ENCODE measurements at regions not wholly inside any gene's neighbourhood (a gene's known extent, or its start where the extent isn't known, plus 50 kb on each side); places are given as distances from the start of the nearest gene placed in this dataset.

GRCh38 chr10:21014141-21014540 lies 117.0 kb upstream of the NEBL start:
- no peak overlapping the region for H3K27ac ChIP-seq
- no peak for DNase-seq (ENCODE audit: low read depth, low spot score)

GRCh38 chr10:21011433-21012018 lies 114.4 kb upstream of the NEBL start:
- DNase-seq (ENCODE audit: low read depth, low spot score), result no peak
- H3K27ac ChIP-seq, result no peak overlapping the region

GRCh38 chr10:21010615-21011014 lies 113.5 kb upstream of the NEBL start:
- no peak overlapping the region for H3K27ac ChIP-seq
- DNase-seq (ENCODE audit: low read depth, low spot score), result no peak

GRCh38 chr10:21003240-21003822 lies 106.2 kb upstream of the NEBL start:
- no peak for DNase-seq (ENCODE audit: low read depth, low spot score)

GRCh38 chr10:21002091-21002878 lies 105.2 kb upstream of the NEBL start:
- DNase-seq (ENCODE audit: low read depth, low spot score), result no peak
- no peak overlapping the region for H3K27ac ChIP-seq

More at GRCh38 chr10:21003240-21003822, 106.2 kb upstream of the NEBL start:
- no peak overlapping the region for H3K27ac ChIP-seq

- DNase-seq (ENCODE audit: low read depth, low spot score), result no peak
- H3K27ac ChIP-seq, result no peak overlapping the region
Observed at GRCh38 chr10:20999699-21000098, 102.6 kb upstream of the NEBL start.

- no peak for DNase-seq (ENCODE audit: low read depth, low spot score)
- no peak overlapping the region for H3K27ac ChIP-seq
Observed at GRCh38 chr10:20998036-20998435, 100.9 kb upstream of the NEBL start.

- H3K27ac ChIP-seq, result no peak overlapping the region
- DNase-seq (ENCODE audit: low read depth, low spot score), result no peak
Observed at GRCh38 chr10:20995123-20995987, 98.2 kb upstream of the NEBL start.

- DNase-seq (ENCODE audit: low read depth, low spot score), result no peak
- no peak overlapping the region for H3K27ac ChIP-seq
Observed at GRCh38 chr10:20993830-20994527, 96.9 kb upstream of the NEBL start.

- peak; percentile 10 for DNase-seq (ENCODE audit: low read depth, low spot score)
Observed at GRCh38 chr10:20993389-20993788, 96.3 kb upstream of the NEBL start.

GRCh38 chr10:20991526-20991925 lies 94.4 kb upstream of the NEBL start:
- no peak overlapping the region for H3K27ac ChIP-seq
- DNase-seq (ENCODE audit: low read depth, low spot score), result no peak

More at GRCh38 chr10:20993389-20993788, 96.3 kb upstream of the NEBL start:
- no peak overlapping the region for H3K27ac ChIP-seq

- DNase-seq (ENCODE audit: low read depth, low spot score), result peak; percentile 22
- H3K27ac ChIP-seq, result peak overlapping the region; percentile 17
Observed at GRCh38 chr10:20990604-20991003, 93.5 kb upstream of the NEBL start.

- H3K27ac ChIP-seq, result no peak overlapping the region
- DNase-seq (ENCODE audit: low read depth, low spot score), result no peak
Observed at GRCh38 chr10:20988357-20988983, 91.4 kb upstream of the NEBL start.

- DNase-seq (ENCODE audit: low read depth, low spot score), result no peak
- no peak overlapping the region for H3K27ac ChIP-seq
Observed at GRCh38 chr10:20986049-20986448, 88.9 kb upstream of the NEBL start.

- DNase-seq (ENCODE audit: low read depth, low spot score), result no peak
- no peak overlapping the region for H3K27ac ChIP-seq
Observed at GRCh38 chr10:20984662-20985061, 87.6 kb upstream of the NEBL start.

GRCh38 chr10:20981419-20981953 lies 84.4 kb upstream of the NEBL start:
- no peak for DNase-seq (ENCODE audit: low read depth, low spot score)

GRCh38 chr10:20978617-20979016 lies 81.5 kb upstream of the NEBL start:
- no peak overlapping the region for H3K27ac ChIP-seq
- no peak for DNase-seq (ENCODE audit: low read depth, low spot score)

More at GRCh38 chr10:20981419-20981953, 84.4 kb upstream of the NEBL start:
- H3K27ac ChIP-seq, result no peak overlapping the region

- no peak overlapping the region for H3K27ac ChIP-seq
- no peak for DNase-seq (ENCODE audit: low read depth, low spot score)
Observed at GRCh38 chr10:20977300-20977699, 80.2 kb upstream of the NEBL start.

GRCh38 chr10:20976891-20977290 lies 79.8 kb upstream of the NEBL start:
- no peak overlapping the region for H3K27ac ChIP-seq
- DNase-seq (ENCODE audit: low read depth, low spot score), result no peak

All from epithelial cell of prostate (primary cell).